NCI-H1092 (cell line): ENCODE measurements at regions not wholly inside any gene's neighbourhood (a gene's known extent, or its start where the extent isn't known, plus 50 kb on each side); places are given as distances from the start of the nearest gene placed in this dataset.

Experiments used
- DNase-seq: peaks from one replicate; lab custom pipeline; 2025; lab: John Stamatoyannopoulos, UW

DNA sequence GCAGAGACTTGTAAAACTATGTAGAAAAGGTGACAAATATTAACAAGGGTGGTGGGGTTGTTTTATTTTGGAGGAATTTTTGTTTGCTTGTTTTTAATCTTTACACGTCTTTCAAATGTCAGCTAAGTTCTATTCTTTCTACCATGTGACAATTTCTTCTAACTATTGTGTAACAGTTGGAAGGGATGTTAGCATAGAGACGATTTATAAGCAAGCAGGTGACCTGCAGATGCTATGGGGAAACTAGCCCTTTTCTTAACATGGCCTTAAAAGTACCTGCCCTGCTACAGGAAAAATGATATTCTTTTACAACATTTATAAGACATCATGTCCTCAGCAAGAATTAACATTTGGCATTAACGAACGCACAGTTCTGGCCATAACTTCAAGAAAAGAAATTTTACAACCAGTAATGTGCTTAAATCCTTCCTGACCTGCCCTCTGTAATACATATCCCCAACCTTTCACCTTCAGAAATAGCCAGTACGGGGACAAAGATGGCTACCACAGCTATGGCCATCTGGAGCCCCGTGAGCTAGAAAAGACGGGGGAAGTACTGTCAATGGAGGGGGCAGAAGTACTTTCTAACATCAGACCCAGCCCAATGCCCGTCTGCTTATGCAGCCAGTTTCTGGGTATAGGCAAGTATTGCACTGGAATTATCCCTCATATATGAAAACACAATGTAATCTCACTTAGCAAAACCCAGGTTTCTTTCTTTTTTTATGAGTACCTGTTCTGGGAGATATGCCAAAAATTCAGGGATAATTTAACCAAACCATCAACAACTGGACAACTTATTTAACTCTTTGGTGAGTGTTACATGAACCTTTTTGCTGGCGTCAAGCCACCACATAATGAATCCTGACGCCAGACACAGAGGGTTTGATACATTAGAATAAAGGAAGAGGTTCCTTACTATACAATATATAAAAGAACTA lies 67.7 kb upstream of the NR2F2 start:
- DNase-seq = no peak

DNA sequence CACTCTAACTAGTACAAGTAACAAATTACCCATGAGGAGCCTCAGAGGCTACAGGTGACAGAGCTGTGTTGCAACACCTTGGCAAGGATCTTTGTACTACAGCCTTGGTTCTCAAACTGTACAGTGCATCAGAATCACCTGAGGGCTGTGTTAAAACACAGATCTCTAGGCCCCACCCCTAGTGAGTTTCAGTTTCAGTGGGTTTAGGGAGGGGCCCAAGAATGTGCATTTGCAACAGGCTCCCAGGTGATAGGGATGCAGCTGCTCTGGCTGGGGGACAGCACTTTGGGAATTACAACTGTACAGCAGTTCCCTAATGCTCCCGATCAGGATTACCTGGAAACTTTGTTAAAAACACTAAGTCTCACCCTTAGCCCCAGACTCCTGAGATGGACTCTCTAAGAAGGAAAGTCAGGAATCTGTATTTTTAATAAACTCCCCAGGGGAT lies 66.1 kb upstream of the NR2F2 start:
- DNase-seq = no peak

DNA sequence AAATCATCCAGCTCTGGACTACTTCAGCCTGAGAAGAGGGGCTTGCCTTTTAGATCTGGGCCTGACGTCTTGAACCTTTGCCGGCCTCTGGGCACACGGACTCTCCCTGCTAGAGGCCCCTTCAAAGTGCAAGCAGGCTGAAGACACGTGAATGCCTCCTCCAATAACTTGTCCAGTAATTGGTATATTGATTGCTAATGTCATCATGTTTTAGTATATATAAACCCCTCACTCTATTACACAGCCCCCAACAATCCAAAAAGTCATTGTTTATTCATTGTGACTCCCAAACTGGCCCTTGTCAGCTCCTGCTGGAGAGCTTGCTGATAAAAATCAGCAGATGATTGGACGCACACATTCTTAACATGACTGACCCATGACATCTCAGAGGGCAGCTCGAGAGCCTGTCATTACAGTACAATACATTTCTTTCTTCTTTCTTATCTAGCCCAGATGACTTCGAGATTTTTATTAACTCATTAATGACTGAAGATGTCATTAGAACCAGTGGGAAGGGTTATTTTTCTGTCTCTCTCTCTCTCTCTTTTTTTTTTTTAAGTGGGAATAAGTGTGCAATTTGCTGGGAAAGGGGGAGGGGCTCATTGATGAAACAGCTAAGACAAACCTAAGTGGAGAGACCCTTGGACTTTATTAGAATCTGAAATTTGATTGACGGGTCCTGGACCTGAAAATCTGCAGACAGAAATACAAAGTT lies 65.5 kb upstream of the NR2F2 start:
- no peak for DNase-seq

DNA sequence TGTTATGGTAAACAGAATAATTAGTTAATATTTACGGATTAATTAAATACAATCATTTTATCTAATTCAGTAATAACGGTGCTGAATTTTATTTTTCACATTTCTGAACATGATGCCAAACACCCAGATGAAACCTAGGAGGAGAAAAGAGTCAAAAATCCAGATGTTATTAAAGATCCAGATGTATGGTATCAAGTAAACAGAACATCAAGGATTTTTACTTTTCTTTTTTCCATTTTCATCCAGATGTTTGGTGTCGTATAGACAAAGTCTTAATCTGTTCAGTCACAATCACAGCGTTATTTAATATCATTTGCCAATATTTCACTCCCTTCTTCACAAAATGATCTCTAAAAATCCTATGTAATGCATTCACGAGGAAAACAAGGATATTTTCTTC lies 64.0 kb upstream of the NR2F2 start:
- DNase-seq = no peak

- no peak for DNase-seq
Measured at GRCh38 chr15:96267463-96267862, 63.0 kb upstream of the NR2F2 start.

DNA sequence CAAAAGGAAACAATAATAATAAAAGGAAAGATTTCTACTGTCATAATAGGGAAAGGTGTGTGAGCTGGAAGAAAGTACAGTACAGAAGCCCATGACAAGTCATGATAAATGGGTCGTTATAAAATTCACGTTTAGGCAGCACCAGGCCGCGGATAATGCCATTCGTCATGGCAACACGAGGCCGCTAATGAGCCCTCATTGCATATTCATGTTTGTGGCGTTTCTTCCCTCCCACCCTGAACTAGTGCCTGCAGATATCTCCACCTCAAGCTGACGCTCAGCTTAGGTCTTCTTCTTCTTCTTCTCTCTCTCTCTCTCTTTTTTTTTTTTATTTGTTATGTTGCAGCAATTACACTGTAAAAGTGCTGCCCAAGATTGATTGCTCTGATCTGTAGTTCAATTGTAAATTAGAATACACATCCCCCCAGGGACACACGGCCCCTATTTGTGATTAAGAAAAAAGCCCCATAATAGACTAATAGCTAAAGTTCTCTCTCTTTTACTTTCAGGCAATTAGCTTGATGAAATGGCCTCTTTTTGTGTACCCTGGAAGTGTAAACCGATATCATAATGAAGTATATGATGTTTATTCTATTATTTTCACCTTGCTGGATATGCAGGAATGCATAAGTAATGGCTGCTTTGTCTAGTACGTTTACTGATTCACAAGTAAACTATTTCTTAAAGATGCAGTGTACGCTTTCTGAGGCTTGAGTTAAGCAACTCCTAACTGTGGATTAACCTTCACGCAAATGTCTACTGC lies 61.9 kb upstream of the NR2F2 start:
- no peak for DNase-seq

DNA sequence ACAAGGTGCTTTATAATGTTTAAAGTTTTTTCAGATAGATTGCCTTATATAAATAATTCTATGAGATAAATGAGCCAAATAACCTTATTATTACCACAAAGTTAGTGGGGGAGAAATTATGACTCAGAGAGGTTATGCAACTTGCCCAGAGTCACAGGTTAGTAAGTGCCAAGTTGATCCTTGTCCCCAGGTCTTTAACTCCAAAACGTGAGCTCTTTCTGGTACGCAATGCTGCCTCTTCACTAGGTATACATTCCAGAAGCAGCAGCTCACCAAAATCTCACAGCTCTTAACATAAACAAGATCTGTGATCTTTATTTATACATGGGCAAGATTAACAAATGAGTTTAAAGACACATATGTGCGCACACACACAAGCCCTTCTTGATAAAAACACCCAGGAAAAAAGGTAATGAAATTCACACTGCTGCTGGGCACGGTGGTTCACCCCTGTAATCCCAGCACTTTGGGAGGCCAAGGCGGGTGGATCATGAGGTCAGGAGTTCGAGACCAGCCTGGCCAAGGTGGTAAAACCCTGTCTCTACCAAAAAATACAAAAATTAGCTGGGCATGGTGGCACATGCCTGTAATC lies 59.8 kb upstream of the NR2F2 start:
- DNase-seq = no peak

GRCh38 chr15:96272427-96272826 lies 58.1 kb upstream of the NR2F2 start:
- DNase-seq = no peak

- no peak for DNase-seq
Measured at GRCh38 chr15:96273317-96274086, 57.0 kb upstream of the NR2F2 start.

DNA sequence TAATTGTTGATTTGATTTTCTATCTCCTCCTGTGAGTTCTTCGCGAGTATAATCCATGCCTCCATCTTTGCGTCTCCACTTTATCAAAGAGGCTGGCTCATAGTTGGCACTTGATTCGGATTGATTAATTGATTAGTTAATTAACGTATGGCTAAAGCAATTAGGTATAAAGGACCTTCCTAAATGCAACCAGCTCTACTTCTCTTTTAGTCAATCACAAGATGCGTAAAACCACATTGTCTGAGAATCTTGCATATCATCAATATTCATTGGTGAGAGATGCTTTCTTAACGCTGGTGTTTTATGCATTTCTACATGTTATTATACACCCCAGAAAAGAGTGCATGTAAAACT lies 56.4 kb upstream of the NR2F2 start:
- no peak for DNase-seq

DNA sequence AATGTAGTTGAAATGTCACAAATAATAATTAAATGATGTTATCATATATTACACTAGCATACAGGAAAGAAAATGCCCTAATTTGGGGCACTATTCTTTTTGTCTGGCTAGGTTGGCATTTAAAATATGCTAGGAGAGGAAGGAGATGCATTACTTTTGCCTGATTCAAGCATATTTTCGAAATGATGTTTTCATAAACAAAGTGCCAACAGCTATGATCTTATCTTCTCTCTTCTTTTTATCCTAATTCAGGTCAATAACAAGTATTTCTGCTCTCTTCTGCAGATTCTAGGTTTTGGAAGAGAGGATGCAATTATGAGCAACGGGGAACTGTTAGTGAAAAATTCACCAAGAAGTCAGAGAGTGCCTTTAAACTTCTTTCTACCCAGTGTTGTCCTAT lies 55.8 kb upstream of the NR2F2 start:
- DNase-seq = no peak

- no peak for DNase-seq
Measured at GRCh38 chr15:96276438-96277210, 53.9 kb upstream of the NR2F2 start.
